ENCODE measurements at regions not wholly inside any gene's neighbourhood (a gene's known extent, or its start where the extent isn't known, plus 50 kb on each side); places are given as distances from the start of the nearest gene placed in this dataset.
"Not testable (repeated sequence)": the region's sequence is repeated elsewhere in the genome, so short reads cannot be mapped to it uniquely, and the experiment has no call there.

GRCh38 chr7:149559711-149560110 lies 62.1 kb upstream of the ZNF746 start:
- no peak for ATAC-seq (ENCODE audit: low FRiP score)
- TF ChIP-seq, protein P1, sequence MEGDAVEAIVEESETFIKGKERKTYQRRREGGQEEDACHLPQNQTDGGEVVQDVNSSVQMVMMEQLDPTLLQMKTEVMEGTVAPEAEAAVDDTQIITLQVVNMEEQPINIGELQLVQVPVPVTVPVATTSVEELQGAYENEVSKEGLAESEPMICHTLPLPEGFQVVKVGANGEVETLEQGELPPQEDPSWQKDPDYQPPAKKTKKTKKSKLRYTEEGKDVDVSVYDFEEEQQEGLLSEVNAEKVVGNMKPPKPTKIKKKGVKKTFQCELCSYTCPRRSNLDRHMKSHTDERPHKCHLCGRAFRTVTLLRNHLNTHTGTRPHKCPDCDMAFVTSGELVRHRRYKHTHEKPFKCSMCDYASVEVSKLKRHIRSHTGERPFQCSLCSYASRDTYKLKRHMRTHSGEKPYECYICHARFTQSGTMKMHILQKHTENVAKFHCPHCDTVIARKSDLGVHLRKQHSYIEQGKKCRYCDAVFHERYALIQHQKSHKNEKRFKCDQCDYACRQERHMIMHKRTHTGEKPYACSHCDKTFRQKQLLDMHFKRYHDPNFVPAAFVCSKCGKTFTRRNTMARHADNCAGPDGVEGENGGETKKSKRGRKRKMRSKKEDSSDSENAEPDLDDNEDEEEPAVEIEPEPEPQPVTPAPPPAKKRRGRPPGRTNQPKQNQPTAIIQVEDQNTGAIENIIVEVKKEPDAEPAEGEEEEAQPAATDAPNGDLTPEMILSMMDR (IDR thresholded peaks at IDR 0.05), result no peak
- DNase-seq (ENCODE audit: low spot score), result no peak

- TF ChIP-seq, protein P1 (IDR thresholded peaks at IDR 0.05), result no peak
- no peak for ATAC-seq (ENCODE audit: low FRiP score)
Observed at GRCh38 chr7:149558149-149558861, 60.7 kb upstream of the ZNF746 start.

GRCh38 chr7:149556525-149556924 lies 58.9 kb upstream of the ZNF746 start:
- not testable (repeated sequence) for ATAC-seq (ENCODE audit: low FRiP score)

More at GRCh38 chr7:149558149-149558861, 60.7 kb upstream of the ZNF746 start:
- DNase-seq (ENCODE audit: low spot score), result no peak

DNA sequence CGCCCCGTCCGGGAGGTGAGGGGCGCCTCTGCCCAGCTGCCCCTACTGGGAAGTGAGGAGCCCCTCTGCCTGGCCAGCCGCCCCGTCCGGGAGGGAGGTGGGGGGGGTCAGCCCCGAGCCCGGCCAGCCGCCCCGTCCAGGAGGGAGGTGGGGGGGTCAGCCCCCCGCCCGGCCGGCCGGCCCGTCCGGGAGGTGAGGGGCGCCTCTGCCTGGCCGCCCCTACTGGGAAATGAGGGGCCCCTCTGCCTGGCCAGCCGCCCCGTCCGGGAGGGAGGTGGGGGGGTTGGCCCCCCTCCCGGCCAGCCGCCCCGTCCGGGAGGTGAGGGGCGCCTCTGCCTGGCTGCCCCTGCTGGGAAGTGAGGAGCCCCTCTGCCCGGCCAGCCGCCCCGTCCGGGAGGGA lies 57.2 kb upstream of the ZNF746 start:
- not testable (repeated sequence) for ATAC-seq (ENCODE audit: low FRiP score); DNase-seq (ENCODE audit: low spot score)

More at GRCh38 chr7:149556525-149556924, 58.9 kb upstream of the ZNF746 start:
- not testable (repeated sequence) for DNase-seq (ENCODE audit: low spot score)

GRCh38 chr7:149553991-149554390 lies 56.4 kb upstream of the ZNF746 start:
- DNase-seq (ENCODE audit: low spot score); ATAC-seq (ENCODE audit: low FRiP score): not testable (repeated sequence)

GRCh38 chr7:149552799-149553198 lies 55.2 kb upstream of the ZNF746 start:
- no peak for ATAC-seq (ENCODE audit: low FRiP score)
- DNase-seq (ENCODE audit: low spot score), result no peak
- TF ChIP-seq, protein P1 (IDR thresholded peaks at IDR 0.05), result no peak
